NCI-H146 (cell line): ENCODE measurements at regions not wholly inside any gene's neighbourhood (a gene's known extent, or its start where the extent isn't known, plus 50 kb on each side); places are given as distances from the start of the nearest gene placed in this dataset.

Experiments used
- DNase-seq: peaks from one replicate; lab custom pipeline; 2025; lab: John Stamatoyannopoulos, UW

DNA sequence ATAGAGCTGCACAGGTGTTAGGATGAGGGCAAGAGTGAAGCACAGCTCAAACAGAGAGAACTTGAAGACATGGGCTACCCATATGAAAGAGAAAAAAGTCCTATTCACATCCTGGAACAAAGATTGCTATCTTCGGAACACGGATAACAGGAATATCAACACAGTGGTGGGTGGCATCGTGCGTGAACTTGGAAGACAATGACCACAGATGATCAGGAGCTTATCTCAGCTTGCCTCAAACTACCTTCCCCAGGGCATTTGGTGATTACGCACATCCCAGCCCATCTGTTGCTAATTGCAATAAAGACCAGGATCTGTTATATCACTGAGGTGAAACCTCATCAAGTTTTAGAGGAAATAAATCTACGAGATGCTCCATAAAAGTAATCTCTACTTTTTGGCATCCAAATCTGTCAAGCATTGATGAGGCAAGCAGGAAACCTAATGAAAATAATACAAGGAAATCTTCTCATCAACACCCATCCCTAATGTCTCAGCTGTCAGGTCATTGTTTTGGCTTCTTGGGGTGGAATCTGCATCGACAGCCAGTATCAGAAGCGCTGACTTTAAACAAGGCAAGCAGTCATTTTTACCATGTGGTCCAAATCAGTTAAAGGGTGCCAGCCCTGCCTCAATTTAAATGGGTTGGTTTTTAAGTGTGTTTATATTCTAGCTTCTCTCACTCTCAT, 188.2 kb downstream of the SPCS3 start:
- no peak for DNase-seq

DNA sequence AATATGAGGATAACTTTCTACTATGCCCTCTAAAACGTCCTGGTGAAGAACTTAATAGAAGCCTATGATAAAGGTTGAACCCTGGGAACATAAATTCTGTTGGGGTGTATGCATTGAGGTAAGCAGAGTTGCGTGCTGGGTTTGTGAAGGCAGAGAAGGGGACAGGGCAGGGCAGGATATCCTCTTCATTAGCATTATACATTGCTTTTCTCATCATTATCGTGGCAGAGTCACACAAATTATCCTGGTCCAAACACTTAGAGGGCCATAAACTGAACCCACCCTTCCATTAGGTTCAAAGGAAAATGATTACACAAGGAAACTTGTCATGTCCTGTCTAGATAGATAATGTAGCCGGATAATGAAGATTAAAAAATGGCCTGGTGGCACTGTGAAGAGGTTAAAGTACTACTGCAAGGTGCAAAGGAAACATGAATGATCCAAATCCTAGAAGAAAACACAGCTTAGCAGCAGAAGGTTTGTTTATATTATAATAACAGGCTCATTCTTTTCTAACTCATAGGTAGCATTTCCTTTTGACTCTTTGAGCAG, 189.1 kb downstream of the SPCS3 start:
- no peak for DNase-seq

DNA sequence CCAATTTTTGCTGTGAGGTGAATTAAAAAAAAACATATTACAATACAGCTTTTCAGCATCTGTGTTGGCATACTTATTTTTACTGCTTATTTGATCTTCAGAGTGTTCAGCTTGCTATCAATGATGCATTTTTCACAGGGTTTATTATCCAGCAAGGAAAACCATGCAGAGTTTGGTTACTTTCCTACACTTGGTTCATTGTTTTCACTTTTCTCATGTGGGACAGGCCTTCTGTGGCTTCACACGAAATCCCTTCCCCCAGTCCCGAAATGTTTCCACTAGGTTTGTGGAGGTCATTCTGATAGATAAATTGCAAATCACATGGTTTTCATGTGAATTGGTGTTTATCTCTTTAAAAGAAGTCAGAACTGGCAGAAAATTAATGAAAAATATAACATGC, 205.8 kb downstream of the SPCS3 start:
- no peak for DNase-seq

DNA sequence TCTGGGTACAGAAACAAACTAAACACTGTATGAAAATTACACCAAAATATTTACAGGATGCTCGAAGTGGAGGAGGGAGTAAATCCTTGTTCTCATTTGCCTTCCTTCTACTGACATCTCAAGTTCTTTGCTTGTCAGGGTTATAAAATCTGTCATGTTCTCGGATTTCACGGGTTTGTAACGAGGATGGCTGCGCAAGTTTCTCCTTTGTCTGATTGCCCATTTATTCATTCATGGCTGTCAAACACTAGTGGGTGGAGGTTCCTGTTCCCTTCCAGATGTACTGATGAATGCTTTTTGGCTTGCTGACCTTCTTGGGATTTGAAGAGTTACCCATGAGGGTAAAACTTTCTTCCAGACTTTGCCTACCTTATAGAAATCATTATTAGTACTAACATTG, 206.9 kb downstream of the SPCS3 start:
- no peak for DNase-seq

DNA sequence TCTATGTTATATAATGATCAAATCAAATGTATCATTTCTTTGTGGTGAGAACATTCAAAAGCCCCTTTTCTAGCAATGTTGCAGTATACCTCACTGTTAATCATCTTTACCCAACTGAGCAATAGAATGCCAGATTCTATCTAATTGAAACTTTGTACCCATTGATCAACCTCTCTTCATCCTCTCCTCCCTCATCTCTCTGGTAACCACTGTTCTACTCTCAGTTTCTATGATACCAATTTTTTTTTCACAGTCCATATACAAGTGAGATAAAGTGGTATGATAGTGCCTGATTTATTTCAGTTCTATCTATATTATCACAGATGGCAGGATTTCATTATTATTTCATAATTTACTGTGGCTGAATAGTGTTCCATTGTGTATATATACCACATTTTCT, 209.8 kb downstream of the SPCS3 start:
- DNase-seq, result no peak

DNA sequence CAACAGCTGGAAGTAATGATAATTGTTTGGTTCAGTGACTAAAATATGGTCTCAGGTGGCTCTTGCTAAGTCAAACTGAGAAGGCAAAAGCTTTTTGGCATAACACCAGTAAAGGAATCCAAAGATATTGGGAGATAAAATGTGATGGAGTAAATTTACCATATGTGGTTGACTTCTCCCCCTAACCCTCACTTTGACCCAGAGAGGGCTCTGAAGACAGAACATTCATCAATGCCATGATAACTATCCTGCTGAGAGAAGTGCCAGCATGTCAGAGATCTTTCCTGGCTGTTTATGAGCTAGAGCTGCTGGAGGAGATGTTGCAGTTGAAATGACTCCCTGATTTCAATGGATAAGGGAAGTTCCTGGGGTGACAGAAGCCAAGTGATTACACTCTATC, 213.4 kb downstream of the SPCS3 start:
- DNase-seq, result no peak

DNA sequence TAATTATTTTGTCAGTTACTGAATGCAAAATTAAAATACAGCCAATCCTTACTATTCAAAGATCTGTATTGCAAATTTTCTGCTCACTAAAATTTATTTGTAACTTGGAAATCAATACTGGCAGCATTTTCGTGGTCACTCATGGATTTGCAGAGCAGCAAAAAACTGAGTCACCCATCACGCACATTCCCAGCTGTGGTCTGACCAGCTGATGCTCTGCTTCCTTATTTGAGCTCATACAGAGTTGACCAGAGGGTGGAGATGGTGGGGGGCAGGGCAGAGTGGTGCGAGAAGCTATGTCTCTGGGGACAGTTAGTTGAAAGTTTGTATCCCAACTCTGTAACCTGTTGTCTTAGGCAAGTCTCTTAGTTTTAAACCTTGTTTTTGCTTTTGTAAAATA, 214.8 kb downstream of the SPCS3 start:
- no peak for DNase-seq

DNA sequence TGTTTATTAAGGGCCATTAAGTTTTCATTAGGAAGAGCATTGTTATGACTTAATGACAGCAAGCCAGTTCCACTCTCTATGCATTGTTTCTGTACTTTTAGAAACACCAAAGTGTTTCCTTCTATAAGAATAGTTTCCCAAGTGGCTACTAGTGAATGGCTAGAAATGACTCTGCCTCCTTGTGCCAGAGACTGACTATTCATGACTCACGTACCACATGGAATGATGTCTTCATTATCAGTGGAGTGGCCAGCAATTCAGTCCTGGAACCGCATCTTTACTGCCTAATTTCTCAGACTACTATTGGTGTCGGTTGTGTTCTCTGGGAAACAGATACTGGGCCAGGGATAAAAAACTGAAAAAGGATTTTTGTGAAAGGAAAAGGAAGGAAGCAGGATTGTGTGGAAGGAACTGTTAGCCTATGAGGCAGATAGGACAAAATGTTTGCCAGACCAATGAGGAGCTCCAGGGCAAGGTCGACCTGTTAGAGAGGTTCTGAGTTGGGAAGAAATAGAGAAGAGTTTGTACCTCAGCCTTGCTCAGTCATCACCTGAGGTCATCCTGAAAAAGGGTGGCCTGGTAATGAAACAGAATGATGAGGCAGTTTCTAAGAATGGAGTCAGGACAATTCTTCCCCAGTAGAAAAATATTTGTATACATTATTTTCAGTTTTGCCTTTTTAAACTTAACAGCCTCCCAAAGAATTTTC, 218.6 kb downstream of the SPCS3 start:
- no peak for DNase-seq

DNA sequence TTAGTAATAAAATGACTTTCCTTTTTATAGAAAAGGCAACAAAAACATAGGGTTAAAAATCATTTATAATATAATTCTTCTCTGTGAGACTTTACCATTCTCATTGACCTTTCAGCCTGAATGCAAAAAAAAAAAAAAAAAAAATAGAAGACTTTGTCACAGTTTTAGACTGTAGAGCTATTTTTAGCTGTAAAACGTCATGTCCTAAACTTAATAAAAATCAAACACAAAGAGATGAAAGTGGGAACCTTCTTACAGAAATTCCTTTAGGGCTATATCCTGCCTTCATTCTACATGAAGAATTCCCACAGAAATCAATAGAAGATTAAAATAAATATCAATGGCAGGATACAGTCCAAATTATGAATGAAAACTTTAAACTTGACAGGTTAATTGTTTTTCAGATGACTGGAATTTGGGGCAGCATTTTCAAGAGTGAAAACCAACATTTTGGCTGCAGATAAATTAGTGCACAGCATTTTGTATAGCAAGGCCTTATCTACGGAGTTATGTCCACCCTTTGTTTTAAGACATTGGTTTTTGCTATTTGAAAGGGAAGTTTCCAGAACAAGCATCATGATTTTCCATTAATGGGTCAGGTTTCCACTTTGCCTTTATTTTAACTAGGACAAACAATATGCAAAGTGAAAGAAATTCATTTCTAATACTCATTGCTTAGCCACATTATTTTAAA, 219.5 kb downstream of the SPCS3 start:
- DNase-seq, result no peak

DNA sequence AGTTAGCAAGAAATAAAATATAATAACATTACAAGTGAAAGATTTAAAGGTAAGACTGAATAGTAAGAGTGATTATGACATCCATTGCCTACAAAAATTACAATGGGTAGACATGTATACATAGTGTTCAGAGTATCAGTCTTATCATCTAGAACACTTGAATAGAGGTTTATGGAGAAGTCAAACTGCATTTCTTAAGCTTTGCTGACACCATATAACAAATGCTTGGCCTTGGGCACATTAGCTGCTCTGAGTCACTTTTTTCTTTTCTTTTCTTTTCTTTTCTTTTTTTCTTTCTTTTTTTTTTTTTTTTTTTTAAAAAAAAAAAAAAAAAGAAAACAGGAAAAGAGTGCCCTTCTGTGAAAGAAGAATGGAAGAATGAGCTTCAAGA, 220.0 kb downstream of the SPCS3 start:
- DNase-seq, result no peak

DNA sequence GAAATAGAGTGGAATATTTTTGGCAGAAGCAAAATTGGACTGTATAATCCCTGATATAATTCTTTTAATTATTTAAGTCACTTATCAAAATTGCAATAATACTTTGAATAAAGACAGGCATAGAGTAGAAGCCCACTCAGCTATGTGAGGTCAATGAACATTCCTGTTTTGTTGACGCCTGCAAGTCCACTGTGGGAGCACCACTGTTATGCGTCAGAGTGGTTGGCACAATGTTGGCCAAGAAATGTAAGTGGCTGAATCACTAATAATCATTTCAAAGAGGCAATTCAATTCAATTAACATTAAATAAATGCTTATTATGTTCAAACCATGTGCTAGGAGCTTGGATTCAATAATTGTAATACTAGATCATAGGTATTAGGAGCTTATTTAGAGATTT, 221.0 kb downstream of the SPCS3 start:
- no peak for DNase-seq

DNA sequence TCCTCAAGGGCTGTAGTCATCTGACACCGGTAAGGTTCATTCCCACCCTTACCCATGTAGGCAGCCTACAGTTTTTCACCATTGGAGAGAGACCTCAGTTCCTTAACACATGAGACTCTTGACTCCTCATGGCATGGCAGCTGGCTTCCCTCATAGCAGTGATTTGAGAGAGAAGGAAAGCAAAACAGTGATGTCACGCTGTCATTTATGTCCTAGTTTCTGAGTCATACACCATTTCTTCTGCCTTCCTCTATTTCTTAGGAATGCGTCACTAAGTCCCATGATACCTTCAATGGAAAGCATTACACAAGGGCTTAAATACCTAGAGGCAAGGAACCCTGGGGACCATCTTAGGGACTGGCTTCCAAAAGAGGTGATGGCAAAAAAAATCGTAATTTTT, 226.1 kb downstream of the SPCS3 start:
- no peak for DNase-seq

DNA sequence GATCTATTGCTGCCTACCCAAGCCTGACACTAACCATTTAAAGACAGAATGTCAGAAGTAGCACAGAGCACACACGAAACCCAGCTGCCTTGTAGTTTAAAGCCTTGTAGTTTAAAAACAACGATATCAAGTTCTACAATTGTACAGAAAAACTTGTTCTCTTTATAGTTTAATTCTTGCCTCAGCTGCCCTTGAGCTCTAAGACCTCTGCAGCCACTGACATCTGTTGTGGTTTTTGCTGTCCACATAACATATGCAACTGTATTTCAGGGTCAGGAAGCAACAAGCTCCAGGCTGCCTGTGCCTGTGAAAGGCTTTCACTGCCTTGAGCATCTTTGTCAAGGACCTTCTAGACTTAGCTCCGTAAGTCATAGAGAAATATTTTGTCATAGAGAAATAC, 227.2 kb downstream of the SPCS3 start:
- no peak for DNase-seq

DNA sequence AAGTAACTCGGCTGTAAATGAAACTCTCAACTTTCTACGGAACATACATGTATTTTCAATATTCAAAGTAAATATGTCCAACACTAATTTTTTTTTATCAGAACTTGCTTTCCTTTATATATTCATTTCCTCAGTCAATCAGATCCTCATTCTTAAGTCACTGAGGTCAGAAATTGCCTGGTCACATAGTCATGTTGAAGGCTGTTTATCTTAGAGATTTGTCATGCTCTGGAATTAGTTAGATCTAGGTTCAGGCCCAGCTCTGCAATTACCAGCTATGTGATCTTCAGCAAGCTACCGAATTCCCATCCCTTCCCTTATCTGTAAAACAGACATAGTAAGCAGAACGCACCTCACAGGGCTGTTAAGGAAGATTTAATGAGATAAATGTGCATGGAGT, 228.8 kb downstream of the SPCS3 start:
- no peak for DNase-seq

DNA sequence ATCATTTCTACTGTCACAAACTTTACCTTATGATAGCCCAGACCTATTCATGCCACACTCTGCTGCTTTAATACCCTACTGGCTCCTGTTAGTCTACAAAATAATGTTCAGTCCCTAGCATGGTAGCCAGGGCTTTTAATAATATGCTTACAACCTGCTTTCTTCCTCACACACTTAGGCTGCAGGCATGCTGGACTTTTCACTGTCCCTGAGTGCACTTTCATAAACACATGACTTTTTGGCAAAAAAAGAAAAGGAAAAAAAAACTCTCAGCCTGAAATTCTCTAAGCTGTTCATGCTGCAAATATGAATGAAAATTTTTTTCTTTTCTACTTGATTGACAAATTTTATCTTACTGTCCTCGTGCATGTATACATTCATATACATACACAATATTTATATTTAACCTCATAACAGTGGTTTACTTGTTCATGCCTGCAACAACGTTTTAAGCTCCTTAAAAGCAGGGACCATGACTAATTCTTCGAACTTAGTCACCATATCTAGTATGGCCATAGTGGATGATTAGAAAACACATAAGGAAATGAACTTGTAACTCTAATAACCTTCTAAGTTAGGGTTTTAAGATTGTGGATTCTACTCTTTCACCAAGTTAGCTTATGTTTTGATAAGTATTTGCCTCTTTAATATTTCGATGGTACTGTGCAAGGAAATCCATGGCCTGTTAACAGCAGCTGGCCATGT, 229.5 kb downstream of the SPCS3 start:
- no peak for DNase-seq

DNA sequence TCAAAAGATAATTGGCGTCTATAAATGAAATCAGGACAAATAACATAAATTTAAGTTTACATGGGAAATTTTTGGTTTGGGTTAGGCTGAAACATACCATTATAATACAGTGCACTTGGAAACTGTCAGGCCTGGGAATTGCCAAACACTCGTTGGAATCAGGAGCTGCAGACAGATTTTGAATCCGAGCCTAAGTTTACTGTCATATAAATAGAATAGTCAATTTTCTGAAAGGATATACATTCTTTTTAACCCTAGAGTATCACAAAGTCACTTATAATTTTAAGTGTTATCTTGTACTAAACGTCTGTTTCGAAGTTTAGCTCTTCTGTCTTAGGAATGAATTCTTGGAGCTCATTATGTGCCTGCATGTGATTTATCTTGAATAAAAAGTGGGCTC, 234.1 kb downstream of the VEGFC start:
- DNase-seq, result no peak

DNA sequence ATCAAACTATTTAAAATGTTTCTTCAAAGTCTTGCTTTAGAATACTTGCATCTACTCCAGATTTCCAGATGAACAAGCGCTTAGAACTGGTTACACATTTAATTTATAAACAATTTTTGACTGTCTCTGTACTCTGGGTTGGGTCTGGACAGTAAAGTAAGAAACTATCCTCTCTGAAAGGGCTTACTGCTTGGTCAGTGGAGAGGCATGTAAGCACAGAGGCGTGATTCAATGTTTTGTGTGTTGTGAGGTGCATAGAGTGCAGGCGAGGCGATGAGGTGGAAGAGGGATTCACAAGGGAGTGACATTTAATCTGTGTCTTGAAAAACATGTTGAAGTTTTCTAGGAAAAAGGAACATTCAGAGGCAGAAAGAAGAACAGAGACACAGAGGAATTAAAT, 231.4 kb downstream of the VEGFC start:
- no peak for DNase-seq

DNA sequence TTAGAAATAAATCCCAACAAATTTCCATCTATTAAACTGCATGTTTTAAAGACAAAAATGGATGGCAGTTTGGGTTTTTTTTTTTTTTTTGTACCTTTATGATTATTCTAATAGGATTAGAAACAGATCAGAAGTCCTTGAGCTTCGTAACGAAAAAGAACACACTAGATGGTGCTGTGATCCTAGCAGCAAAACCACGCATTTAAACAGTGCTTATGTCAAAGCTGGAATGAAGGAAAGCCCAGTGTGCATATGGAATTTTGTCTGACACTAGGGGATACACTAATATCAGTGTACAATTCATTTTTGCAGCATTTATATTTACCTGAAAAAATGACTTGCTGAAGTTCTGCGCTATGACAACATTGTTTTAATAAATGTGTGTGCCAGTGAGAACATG, 229.1 kb downstream of the VEGFC start:
- no peak for DNase-seq

DNA sequence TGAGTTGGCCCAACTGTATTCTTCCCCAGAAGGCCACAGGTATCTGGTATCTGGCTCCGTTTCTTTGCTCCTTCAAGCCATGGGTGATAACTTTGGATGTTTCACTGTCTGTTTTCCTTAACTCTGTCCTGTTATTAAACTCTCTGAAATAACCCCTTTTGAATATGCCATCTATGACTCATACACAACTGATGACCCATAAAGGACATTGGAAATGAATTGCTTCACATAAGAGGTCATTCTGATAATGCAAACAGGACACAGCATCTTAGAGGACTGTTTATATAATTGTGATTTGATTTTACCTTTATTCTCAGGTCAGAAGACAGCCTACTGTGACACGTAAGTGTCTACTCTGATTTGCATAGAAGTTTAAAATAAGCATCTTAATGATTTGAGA, 227.7 kb downstream of the VEGFC start:
- no peak for DNase-seq

DNA sequence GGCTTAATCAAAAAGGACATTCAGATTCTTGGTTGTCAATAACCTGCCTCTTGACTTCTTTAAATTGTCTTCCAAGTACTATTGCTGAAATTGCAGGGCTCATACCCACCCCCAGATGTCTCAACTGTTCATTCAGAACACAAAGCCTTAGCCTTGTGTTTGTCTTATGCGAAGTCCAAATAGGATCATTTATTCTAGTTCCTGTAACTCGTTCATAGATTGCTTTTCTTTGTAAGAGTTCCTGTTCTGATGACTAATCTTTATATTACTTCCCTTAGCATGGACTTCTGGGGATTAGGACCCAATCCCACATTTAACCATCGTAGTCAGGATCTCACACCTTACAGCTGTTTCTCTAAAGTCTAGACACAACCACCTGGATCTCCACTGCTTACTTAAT, 226.0 kb downstream of the VEGFC start:
- DNase-seq, result no peak

DNA sequence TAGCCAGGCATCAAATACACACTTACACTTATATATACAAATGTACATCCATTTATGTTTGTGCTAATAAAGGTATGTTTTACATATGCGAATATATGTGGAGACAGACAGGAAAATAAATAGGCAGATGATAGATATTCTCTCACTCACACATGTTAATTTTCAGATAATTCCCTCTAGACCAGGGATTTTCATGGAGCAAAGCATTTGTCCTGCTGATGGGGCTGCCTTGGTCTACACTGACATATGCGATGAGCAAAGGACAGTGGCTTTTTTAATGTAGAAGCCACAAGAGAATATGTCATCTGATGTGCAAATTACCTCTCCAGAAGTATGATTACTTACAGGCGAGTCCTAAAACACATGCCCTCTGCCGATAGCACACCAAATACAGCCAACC, 224.5 kb downstream of the VEGFC start:
- DNase-seq, result no peak

DNA sequence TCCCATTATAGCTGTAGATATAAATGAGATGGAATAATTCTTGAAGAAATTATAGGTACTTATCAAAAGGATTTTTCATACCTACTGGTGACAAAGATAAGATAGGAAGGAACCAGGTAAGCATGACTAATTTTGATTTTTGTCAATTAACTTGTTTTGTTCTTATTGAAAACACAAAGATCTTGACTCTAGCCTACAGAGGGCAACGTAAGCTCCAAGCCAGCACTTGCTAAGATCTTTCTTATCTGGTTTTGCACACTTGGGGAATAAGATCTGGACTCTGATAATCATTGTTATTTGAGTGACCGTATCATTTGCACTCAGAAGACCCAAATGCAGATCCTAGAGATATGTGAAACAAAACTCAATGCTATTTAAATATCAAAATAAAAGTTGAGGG, 223.4 kb downstream of the VEGFC start:
- DNase-seq, result no peak

DNA sequence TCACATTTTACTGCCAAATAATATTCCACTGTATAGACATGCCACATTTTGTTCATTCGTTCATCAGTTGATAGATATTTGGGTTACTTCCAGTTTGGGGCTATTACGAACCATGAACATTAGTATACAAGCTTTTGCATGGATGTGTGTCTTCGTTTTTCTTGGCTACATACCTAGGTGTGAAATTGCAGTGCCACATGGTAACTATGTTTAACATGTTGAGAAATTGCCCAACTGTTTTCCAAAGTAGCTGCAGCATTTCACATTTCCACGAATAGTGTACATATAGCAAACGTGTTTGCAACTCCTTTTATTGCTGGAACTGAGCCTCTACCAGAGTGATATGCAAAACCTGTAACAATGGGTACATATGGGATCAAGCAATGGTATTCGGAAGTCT, 221.5 kb downstream of the VEGFC start:
- no peak for DNase-seq
